Muscle layer of duodenum (tissue), 2 donors: ENCODE measurements at regions not wholly inside any gene's neighbourhood (a gene's known extent, or its start where the extent isn't known, plus 50 kb on each side); places are given as distances from the start of the nearest gene placed in this dataset.

Experiments used
- H3K27ac ChIP-seq: one replicate; pipeline ENCODE4 v1.7.0; 2013; ENCODE audit warnings: mild to moderate bottlenecking, low read length
- H3K27me3 ChIP-seq: one replicate; pipeline ENCODE4 v1.7.0; 2013; ENCODE audit warnings: low read depth, mild to moderate bottlenecking, control low read depth, low read length
- H3K36me3 ChIP-seq, 2 donors: one replicate each; pipeline ENCODE4 v1.7.0; 2013; ENCODE audit warnings: low read length in 2 of 2, control low read depth in 1 of 2, mild to moderate bottlenecking in 1 of 2; ENCODE audit not compliant: insufficient read depth in 2 of 2, control insufficient read depth in 1 of 2
- H3K4me1 ChIP-seq, 2 donors: one replicate each; pipeline ENCODE4 v1.7.0; 2013; ENCODE audit warnings: low read length in 2 of 2, mild to moderate bottlenecking in 2 of 2, control low read depth in 1 of 2, moderate library complexity in 1 of 2; ENCODE audit not compliant: insufficient read depth in 2 of 2, control insufficient read depth in 1 of 2
- H3K4me3 ChIP-seq, 2 donors: one replicate each; pipeline ENCODE4 v1.7.0; 2013; ENCODE audit warnings: low read length in 2 of 2, low read depth in 1 of 2, mild to moderate bottlenecking in 1 of 2
- H3K9me3 ChIP-seq, 2 donors: one replicate each; pipeline ENCODE4 v1.7.0; 2013; ENCODE audit warnings: low read length in 2 of 2, control low read depth in 1 of 2, mild to moderate bottlenecking in 1 of 2; ENCODE audit not compliant: control insufficient read depth in 1 of 2
- donor health status: healthy.

GRCh38 chr17:69719474-69720048 lies 305.1 kb downstream of the MAP2K6 start:
- Histone ChIP-seq H3K36me3 (no peaks in the 10 kb centered on the region), H3K4me1 (no peaks in the 10 kb centered on the region), H3K4me3 (no peak overlapping the region), H3K27me3 (no peaks in the 10 kb centered on the region), H3K27ac (no peak overlapping the region), H3K9me3 (no peaks in the 10 kb centered on the region)

- Histone ChIP-seq H3K4me1 (no peaks in the 10 kb centered on the region), H3K4me3 (no peak overlapping the region), H3K27ac (no peak overlapping the region), H3K36me3 (no peaks in the 10 kb centered on the region), H3K27me3 (no peaks in the 10 kb centered on the region), H3K9me3 (no peaks in the 10 kb centered on the region)
Measured at GRCh38 chr17:69722518-69722917, 308.0 kb downstream of the MAP2K6 start.

- Histone ChIP-seq H3K4me3 (no peak overlapping the region), H3K27ac (no peak overlapping the region), H3K36me3 (no peaks in the 10 kb centered on the region), H3K27me3 (no peaks in the 10 kb centered on the region), H3K9me3 (no peaks in the 10 kb centered on the region), H3K4me1 (no peaks in the 10 kb centered on the region)
Measured at GRCh38 chr17:69723316-69723715, 308.8 kb downstream of the MAP2K6 start.

DNA sequence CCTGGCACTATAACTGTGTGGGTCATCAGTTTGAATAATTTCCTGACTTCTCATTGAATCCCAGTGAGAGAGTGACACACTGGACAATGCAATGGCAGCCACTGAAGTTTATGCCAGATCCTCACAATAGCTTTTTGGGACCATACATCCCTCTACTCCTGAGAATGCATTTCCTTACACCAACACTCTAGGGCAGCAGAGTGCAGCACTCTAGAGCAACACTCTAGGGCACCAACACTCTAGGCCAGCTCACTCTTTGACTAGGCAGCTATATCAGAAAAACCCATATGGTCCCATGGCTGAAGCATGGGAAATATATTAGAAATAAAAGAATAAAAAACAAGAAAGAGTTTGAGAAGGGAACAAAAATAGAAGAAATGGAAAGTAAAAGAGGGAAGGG lies 309.2 kb downstream of the MAP2K6 start:
- Histone ChIP-seq H3K4me1 (no peaks in the 10 kb centered on the region), H3K27me3 (no peaks in the 10 kb centered on the region), H3K27ac (no peak overlapping the region), H3K36me3 (no peaks in the 10 kb centered on the region), H3K9me3 (no peaks in the 10 kb centered on the region), H3K4me3 (no peak overlapping the region)

DNA sequence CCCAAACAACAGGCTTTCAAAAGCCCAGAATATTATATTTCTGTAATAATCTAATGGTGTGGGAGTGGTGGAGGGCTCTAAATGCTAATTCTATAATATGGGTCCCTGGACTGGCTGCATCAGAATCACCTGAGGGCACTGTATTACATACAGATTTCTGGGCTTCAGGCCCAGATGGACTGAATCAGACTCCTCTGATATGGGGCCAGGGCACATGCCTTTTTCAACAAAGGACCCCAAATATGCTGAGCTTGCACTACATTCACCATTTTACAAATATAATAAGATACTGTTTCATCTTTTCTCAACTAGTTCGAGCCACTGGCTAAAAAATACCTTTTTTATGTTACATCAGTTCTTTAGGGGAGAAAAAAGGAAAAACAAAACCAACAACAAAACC lies 309.7 kb downstream of the MAP2K6 start:
- Histone ChIP-seq H3K4me1 (no peaks in the 10 kb centered on the region), H3K27me3 (no peaks in the 10 kb centered on the region), H3K9me3 (no peaks in the 10 kb centered on the region), H3K36me3 (no peaks in the 10 kb centered on the region), H3K27ac (no peak overlapping the region), H3K4me3 (no peak overlapping the region)

DNA sequence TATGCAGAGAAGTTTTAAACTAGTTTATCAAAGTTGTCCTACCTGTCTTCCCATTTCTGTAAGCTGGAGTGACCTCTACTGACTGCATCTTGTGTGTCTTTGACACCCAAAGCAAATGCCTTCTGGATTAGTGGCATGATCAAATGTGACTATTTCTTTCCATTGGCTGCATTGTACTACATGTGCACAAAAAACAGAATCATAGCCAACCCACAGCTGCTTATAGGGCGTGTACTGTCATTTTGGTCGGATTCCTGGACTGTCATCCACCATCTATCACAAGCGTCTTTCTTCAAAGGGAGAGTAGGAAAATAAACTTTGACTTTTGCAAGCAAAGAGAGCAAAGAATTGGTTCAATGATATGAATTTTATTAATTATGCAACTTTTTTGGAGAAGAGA lies 310.6 kb downstream of the MAP2K6 start:
- Histone ChIP-seq H3K9me3 (no peaks in the 10 kb centered on the region), H3K4me3 (no peak overlapping the region), H3K36me3 (no peaks in the 10 kb centered on the region), H3K4me1 (no peaks in the 10 kb centered on the region), H3K27me3 (no peaks in the 10 kb centered on the region), H3K27ac (no peak overlapping the region)

DNA sequence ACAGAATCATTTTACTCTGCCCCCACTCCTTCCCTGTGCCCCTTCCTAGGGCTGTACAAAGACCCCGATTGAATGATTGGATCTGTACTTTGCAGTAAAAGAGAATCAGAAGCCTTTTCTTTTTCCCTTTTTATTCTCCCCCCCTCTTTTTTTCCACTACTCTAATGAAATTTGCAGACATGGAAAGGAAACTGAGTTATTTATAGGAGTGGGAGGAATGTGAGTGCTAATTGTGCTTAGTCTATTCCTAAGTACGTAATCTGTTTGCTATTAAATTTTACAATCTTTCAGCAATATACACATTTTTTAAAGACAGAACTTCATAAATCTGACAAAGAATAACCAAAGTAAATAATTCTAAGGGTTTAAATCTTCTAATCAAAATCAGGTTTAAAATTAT lies 314.3 kb downstream of the MAP2K6 start:
- Histone ChIP-seq H3K4me1 (peaks cover 0 to 17% of the 10 kb centered on the region in 2 donors), H3K36me3 (no peaks in the 10 kb centered on the region)

GRCh38 chr17:69729944-69730343 lies 315.4 kb downstream of the MAP2K6 start:
- Histone ChIP-seq H3K27me3 (no peaks in the 10 kb centered on the region), H3K4me1 (peaks cover 0 to 18% of the 10 kb centered on the region in 2 donors), H3K27ac (no peak overlapping the region), H3K4me3 (no peak overlapping the region), H3K9me3 (no peaks in the 10 kb centered on the region), H3K36me3 (no peaks in the 10 kb centered on the region)

More for the DNA sequence above, 314.3 kb downstream of the MAP2K6 start:
- Histone ChIP-seq H3K4me3 (no peak overlapping the region), H3K27ac (no peak overlapping the region), H3K9me3 (no peaks in the 10 kb centered on the region), H3K27me3 (no peaks in the 10 kb centered on the region)

DNA sequence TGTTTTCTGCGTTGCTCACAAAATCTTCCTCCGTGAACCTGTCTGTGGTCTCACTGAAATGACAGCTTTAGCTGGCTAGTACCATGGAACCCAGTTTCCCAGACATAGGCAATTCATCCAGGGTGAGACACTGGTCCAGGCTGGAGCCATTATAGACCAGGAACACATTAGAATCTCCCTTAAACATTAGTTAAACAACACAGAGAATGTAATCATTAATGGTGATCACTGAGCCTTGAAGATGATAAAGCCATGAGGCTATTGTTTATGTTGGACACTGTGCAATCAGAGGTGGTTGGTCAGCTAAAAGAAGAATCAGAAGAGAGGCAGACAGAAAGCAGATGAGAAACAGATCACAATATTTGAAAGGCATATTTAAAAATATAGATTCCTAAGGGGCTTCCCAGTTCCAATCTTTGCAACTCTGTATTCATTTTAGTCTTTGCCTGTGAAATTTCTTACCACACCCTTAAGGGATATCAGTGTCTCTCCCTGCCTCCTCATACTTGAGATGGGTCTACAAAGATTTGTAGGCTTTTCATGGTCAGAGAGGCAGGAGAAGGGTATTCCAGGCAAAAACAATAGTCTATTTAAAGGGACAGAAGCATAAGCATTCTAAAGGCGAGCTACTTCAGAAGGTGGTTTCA lies 317.9 kb downstream of the MAP2K6 start:
- H3K27me3 ChIP-seq = no peaks in the 10 kb centered on the region
- peaks cover 0 to 18% of the 10 kb centered on the region in 2 donors for H3K4me1 ChIP-seq
- H3K36me3 ChIP-seq = no peaks in the 10 kb centered on the region
- no peak overlapping the region for H3K27ac ChIP-seq
- no peaks in the 10 kb centered on the region for H3K9me3 ChIP-seq
- no peak overlapping the region for H3K4me3 ChIP-seq

- Histone ChIP-seq H3K4me3 (no peak overlapping the region), H3K9me3 (no peaks in the 10 kb centered on the region), H3K4me1 (peaks cover 0 to 18% of the 10 kb centered on the region in 2 donors), H3K27ac (no peak overlapping the region), H3K27me3 (no peaks in the 10 kb centered on the region), H3K36me3 (no peaks in the 10 kb centered on the region)
Measured at GRCh38 chr17:69733171-69734012, 318.9 kb downstream of the MAP2K6 start.

DNA sequence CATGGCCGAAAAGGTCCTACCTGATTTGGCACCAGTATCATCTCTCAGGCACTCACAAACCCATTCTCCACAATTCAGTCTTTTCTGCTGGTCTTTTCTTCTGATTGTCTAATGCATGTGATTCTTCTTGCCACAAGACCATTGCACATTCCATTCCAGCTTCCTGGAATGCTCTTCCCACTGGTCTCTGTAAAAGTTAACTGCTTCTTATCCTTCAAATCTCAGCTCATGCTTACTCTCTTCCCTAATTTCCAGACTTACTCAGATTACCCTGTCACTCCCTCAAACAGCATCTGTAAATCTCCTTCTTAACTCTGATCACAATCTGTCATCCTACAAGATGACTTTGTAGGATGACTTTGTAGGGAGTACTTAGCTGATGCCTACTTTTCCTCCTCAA lies 320.2 kb downstream of the MAP2K6 start:
- Histone ChIP-seq H3K9me3 (no peaks in the 10 kb centered on the region), H3K4me3 (no peak overlapping the region), H3K27me3 (no peaks in the 10 kb centered on the region), H3K36me3 (no peaks in the 10 kb centered on the region), H3K27ac (no peak overlapping the region), H3K4me1 (peaks cover 0 to 18% of the 10 kb centered on the region in 2 donors)
